ENCODE measurements at regions not wholly inside any gene's neighbourhood (a gene's known extent, or its start where the extent isn't known, plus 50 kb on each side); places are given as distances from the start of the nearest gene placed in this dataset.

DNA sequence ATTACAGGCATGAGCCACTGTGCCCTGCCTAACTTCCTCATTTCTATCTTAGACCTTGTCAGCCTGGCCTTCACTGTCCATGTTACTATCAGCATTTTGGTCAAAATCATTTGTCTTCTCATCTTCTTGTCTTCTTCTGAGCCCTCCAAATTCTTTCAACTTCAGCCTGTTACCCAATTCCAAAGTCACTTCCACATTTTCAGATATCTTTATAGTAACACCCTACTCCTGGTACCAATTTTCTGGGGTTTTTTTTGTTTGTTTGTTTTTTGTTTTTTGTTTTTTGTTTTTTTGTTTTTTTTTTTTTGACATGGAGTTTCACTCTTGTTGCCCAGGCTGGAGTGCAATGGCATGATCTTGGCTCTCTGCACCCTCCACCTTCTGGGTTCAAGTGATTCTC, 90.3 kb upstream of the LARP1 start:
- TF ChIP-seq, protein P1, sequence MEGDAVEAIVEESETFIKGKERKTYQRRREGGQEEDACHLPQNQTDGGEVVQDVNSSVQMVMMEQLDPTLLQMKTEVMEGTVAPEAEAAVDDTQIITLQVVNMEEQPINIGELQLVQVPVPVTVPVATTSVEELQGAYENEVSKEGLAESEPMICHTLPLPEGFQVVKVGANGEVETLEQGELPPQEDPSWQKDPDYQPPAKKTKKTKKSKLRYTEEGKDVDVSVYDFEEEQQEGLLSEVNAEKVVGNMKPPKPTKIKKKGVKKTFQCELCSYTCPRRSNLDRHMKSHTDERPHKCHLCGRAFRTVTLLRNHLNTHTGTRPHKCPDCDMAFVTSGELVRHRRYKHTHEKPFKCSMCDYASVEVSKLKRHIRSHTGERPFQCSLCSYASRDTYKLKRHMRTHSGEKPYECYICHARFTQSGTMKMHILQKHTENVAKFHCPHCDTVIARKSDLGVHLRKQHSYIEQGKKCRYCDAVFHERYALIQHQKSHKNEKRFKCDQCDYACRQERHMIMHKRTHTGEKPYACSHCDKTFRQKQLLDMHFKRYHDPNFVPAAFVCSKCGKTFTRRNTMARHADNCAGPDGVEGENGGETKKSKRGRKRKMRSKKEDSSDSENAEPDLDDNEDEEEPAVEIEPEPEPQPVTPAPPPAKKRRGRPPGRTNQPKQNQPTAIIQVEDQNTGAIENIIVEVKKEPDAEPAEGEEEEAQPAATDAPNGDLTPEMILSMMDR (IDR thresholded peaks at IDR 0.05): no peak
- TF ChIP-seq POLR2A (IDR thresholded peaks at IDR 0.05): no peak

All from esophagus squamous epithelium (tissue), 4 donors.